IMR-90 (cell line): ENCODE measurements at regions not wholly inside any gene's neighbourhood (a gene's known extent, or its start where the extent isn't known, plus 50 kb on each side); places are given as distances from the start of the nearest gene placed in this dataset.

Experiments used
- ATAC-seq: fragments of 200-7000 bp; cut with Tn5 transposase; 2 replicates; pipeline ENCODE4 v1.9.1; 2020; ENCODE audit warnings: low read depth, mild to moderate bottlenecking, moderate library complexity
- BruUV-seq: library from RNA; stranded (reverse); fragments of 400-500 nt; replicated peaks from 2 replicates; lab custom pipeline; 2021; lab: Mats Ljungman, UMichigan
- CTCF ChIA-PET: fragments of 300-600 bp; formaldehyde crosslinking; extraction: SDS; loops from one replicate; lab custom pipeline; 2021; ENCODE audit warnings: antibody characterized with exemption; lab: Yijun Ruan, JAX
- POLR2A ChIA-PET: fragments of 300-600 bp; sonication (Branson Sonifier 250); formaldehyde crosslinking; loops from one replicate; lab custom pipeline; 2022; ENCODE audit warnings: antibody characterized with exemption; ENCODE audit not compliant: unreplicated experiment; lab: Charles Lee
- DNase-seq: peaks from one replicate; pipeline ENCODE4 v3.0.0; 2013
- H2AFZ ChIP-seq: replicated peaks from 2 replicates; pipeline ENCODE3; 2013; ENCODE audit warnings: low read length, mild to moderate bottlenecking; ENCODE audit not compliant: poor library complexity
- H2AK5ac ChIP-seq: 2 replicates; pipeline ENCODE4 v1.6.1; 2013; ENCODE audit warnings: low read depth, low read length, inconsistent platforms
- H2AK9ac ChIP-seq: replicated peaks from 2 replicates; pipeline ENCODE3; 2013; ENCODE audit warnings: mild to moderate bottlenecking, low read depth, low read length, moderate library complexity; ENCODE audit not compliant: poor library complexity
- H2BK120ac ChIP-seq: 2 replicates; pipeline ENCODE4 v1.6.1; 2013; ENCODE audit warnings: low read depth, low read length, inconsistent platforms
- H2BK15ac ChIP-seq: 3 replicates; pipeline ENCODE4 v1.6.1; 2013; ENCODE audit warnings: low read depth, low read length, inconsistent platforms
- H2BK20ac ChIP-seq: 2 replicates; pipeline ENCODE4 v1.6.1; 2013; ENCODE audit warnings: low read depth, mild to moderate bottlenecking, inconsistent platforms, low read length, moderate library complexity
- H2BK5ac ChIP-seq: 2 replicates; pipeline ENCODE4 v1.6.1; 2013; ENCODE audit warnings: mild to moderate bottlenecking, low read depth, low read length, inconsistent platforms; ENCODE audit not compliant: poor library complexity, severe bottlenecking
- H3K14ac ChIP-seq: replicated peaks from 2 replicates; pipeline ENCODE4 v1.6.1; 2013; ENCODE audit warnings: low read depth, low read length, inconsistent platforms
- H3K18ac ChIP-seq: 2 replicates; pipeline ENCODE4 v1.6.1; 2013; ENCODE audit warnings: low read depth, low read length, control low read depth
- H3K23ac ChIP-seq: 2 replicates; pipeline ENCODE4 v1.6.1; 2013; ENCODE audit warnings: low read depth, low read length, inconsistent platforms
- H3K27ac ChIP-seq: 2 replicates; pipeline ENCODE4 v1.5.1; 2013; ENCODE audit warnings: mild to moderate bottlenecking, control low read depth, low read length; ENCODE audit not compliant: insufficient read depth
- H3K27me3 ChIP-seq: 2 replicates; pipeline ENCODE4 v1.6.1; 2013; ENCODE audit warnings: low read length; ENCODE audit not compliant: control insufficient read depth, insufficient read depth
- H3K36me3 ChIP-seq: 2 replicates; pipeline ENCODE4 v1.6.1; 2013; ENCODE audit warnings: low read length, mixed read lengths; ENCODE audit not compliant: control insufficient read depth, insufficient read depth
- H3K4ac ChIP-seq: 2 replicates; pipeline ENCODE4 v1.6.1; 2013; ENCODE audit warnings: low read depth, low read length, inconsistent platforms
- H3K4me1 ChIP-seq: 2 replicates; pipeline ENCODE4 v1.6.1; 2013; ENCODE audit warnings: low read length, mixed read lengths; ENCODE audit not compliant: control insufficient read depth, insufficient read depth
- H3K4me2 ChIP-seq: 2 replicates; pipeline ENCODE4 v1.6.1; 2013; ENCODE audit warnings: low read depth, mild to moderate bottlenecking, control low read depth, low read length, moderate library complexity
- H3K4me3 ChIP-seq: 2 replicates; pipeline ENCODE4 v1.5.1; 2013; ENCODE audit warnings: low read depth, mild to moderate bottlenecking, control low read depth, low read length, moderate library complexity; ENCODE audit not compliant: insufficient read depth
- H3K56ac ChIP-seq: 2 replicates; pipeline ENCODE4 v1.6.1; 2013; ENCODE audit warnings: low read length, inconsistent platforms; ENCODE audit not compliant: insufficient read depth; ENCODE audit errors: extremely low read depth
- H3K79me1 ChIP-seq, 2 experiments: 2 replicates each; pipeline ENCODE4 v1.6.1; 2013; ENCODE audit warnings: low read length in 2 of 2, inconsistent platforms in 1 of 2, low read depth in 1 of 2
- H3K9ac ChIP-seq: 2 replicates; pipeline ENCODE4 v1.6.1; 2013; ENCODE audit warnings: low read depth, low read length, control low read depth
- H3K9me1 ChIP-seq: 2 replicates; pipeline ENCODE4 v1.6.1; 2013; ENCODE audit warnings: low read length, inconsistent platforms; ENCODE audit not compliant: insufficient read depth
- H3K9me3 ChIP-seq: 2 replicates; pipeline ENCODE4 v1.6.1; 2013; ENCODE audit warnings: low read length; ENCODE audit not compliant: control insufficient read depth, insufficient read depth
- H4K20me1 ChIP-seq: 2 replicates; pipeline ENCODE4 v1.6.1; 2013; ENCODE audit warnings: low read length, inconsistent platforms; ENCODE audit not compliant: insufficient read depth
- H4K5ac ChIP-seq: 2 replicates; pipeline ENCODE4 v1.6.1; 2013; ENCODE audit warnings: mild to moderate bottlenecking, low read depth, low read length, control low read depth
- H4K8ac ChIP-seq, 2 experiments: 2 replicates each; pipeline ENCODE4 v1.6.1; 2013; ENCODE audit warnings: low read depth in 2 of 2, low read length in 2 of 2, control low read depth in 1 of 2, inconsistent platforms in 1 of 2
- H4K91ac ChIP-seq: 2 replicates; pipeline ENCODE4 v1.6.1; 2013; ENCODE audit warnings: low read depth, low read length, inconsistent platforms; ENCODE audit not compliant: insufficient read depth
- BHLHE40 ChIP-seq: fragments of 150-350 bp; IDR thresholded peaks from 2 replicates; pipeline ENCODE4 v1.6.1; 2016; ENCODE audit warnings: mild to moderate bottlenecking, low read depth, low read length
- CEBPB ChIP-seq: IDR thresholded peaks from 2 replicates; pipeline ENCODE4 v1.6.1; 2012; ENCODE audit warnings: low read depth, low read length, improper control_type of control experiment
- CHD1 ChIP-seq: IDR thresholded peaks from 2 replicates; pipeline ENCODE4 v1.6.1; 2012; ENCODE audit warnings: low read depth, low read length, improper control_type of control experiment
- CTCF ChIP-seq: conservative IDR thresholded peaks from 2 replicates; pipeline ENCODE4 v1.5.1; 2012; ENCODE audit warnings: mild to moderate bottlenecking, low read depth, low read length, improper control_type of control experiment
- ELK1 ChIP-seq: fragments of 150-350 bp; IDR thresholded peaks from 2 replicates; pipeline ENCODE4 v1.6.1; 2016; ENCODE audit warnings: low read depth, mild to moderate bottlenecking, low read length, moderate library complexity, borderline replicate concordance
- FOS ChIP-seq: fragments of 150-350 bp; IDR thresholded peaks from 2 replicates; pipeline ENCODE4 v1.6.1; 2016; ENCODE audit warnings: low read depth, low read length
- MAFK ChIP-seq: IDR thresholded peaks from 2 replicates; pipeline ENCODE4 v1.6.1; 2012; ENCODE audit warnings: low read depth, low read length, improper control_type of control experiment
- MAZ ChIP-seq: IDR thresholded peaks from 2 replicates; pipeline ENCODE4 v1.6.1; 2012; ENCODE audit warnings: low read depth, mild to moderate bottlenecking, low read length, improper control_type of control experiment, moderate library complexity, borderline replicate concordance
- MXI1 ChIP-seq: IDR thresholded peaks from 2 replicates; pipeline ENCODE4 v1.6.1; 2012; ENCODE audit warnings: low read depth, mild to moderate bottlenecking, low read length, moderate library complexity, borderline replicate concordance
- NFE2L2 ChIP-seq: fragments of 150-350 bp; IDR thresholded peaks from 2 replicates; pipeline ENCODE4 v1.6.1; 2016; ENCODE audit warnings: low read depth, mild to moderate bottlenecking, low read length
- POLR2A ChIP-seq: IDR thresholded peaks from 2 replicates; pipeline ENCODE4 v1.6.1; 2012; ENCODE audit warnings: mild to moderate bottlenecking, low read depth, low read length
- RAD21 ChIP-seq: IDR thresholded peaks from 2 replicates; pipeline ENCODE4 v1.6.1; 2012; ENCODE audit warnings: low read length, improper control_type of control experiment
- RCOR1 ChIP-seq: IDR thresholded peaks from 2 replicates; pipeline ENCODE4 v1.6.1; 2012; ENCODE audit warnings: mild to moderate bottlenecking, low read length, improper control_type of control experiment; ENCODE audit not compliant: insufficient replicate concordance
- RFX5 ChIP-seq: IDR thresholded peaks from 2 replicates; pipeline ENCODE4 v1.8.0; 2012; ENCODE audit warnings: low read depth, mild to moderate bottlenecking, low read length, moderate library complexity
- SMC3 ChIP-seq: fragments of 150-350 bp; IDR thresholded peaks from 2 replicates; pipeline ENCODE4 v1.6.1; 2016; ENCODE audit warnings: low read depth, mild to moderate bottlenecking, antibody characterized with exemption, low read length, moderate library complexity
- USF2 ChIP-seq: fragments of 150-350 bp; IDR thresholded peaks from 2 replicates; pipeline ENCODE4 v1.6.1; 2017; ENCODE audit warnings: mild to moderate bottlenecking, antibody characterized with exemption, low read length, low read depth
- WGBS, 2 experiments: methylation state at CpG; one replicate each; pipeline versions ENCODE4 v1.1.5 to v1.1.7; 2013; ENCODE audit warnings: missing lambda C conversion rate in 2 of 2; ENCODE audit not compliant: insufficient read length in 1 of 2; ENCODE audit errors: extremely low coverage in 2 of 2; 5-methylcytosine and 5-hydroxymethylcytosine counted together
- dilution Hi-C: fragments of 300-500 bp; cut with HindIII; formaldehyde crosslinking; loops from one replicate; pipeline ENCODE4 v1.14.3; 2018; ENCODE audit warnings: low sequenced_read_pairs; ENCODE audit not compliant: unreplicated experiment
- in situ Hi-C: fragments of 300-500 bp; cut with MboI; formaldehyde crosslinking; loops from 3 replicates; pipeline ENCODE4 v1.14.3; 2019; ENCODE audit warnings: low sequenced_read_pairs, inconsistent platforms, mixed read lengths
- intact Hi-C: fragments of 100-400 bp; cut with micrococcal nuclease; formaldehyde crosslinking; loops from 2 replicates; pipeline ENCODE4 v1.10.0; 2022

GRCh38 chr14:105968291-105968690, 441.9 kb downstream of the TMEM121 start:
- WGBS, 2 experiments, result 45% methylated on average over 4 of the region's 11 CpGs; no CpG with 5 or more reads in 1 of the 2 experiments
- H3K56ac ChIP-seq, result no peak overlapping the region
- no peaks in the 10 kb centered on the region for H3K79me1 ChIP-seq
- no peak overlapping the region for H4K5ac ChIP-seq
- no peak overlapping the region for H3K9ac ChIP-seq
- dilution Hi-C loops (no loop called here), intact Hi-C loops (no loop called here), in situ Hi-C loops (no loop called here)
- H4K20me1 ChIP-seq, result no peaks in the 10 kb centered on the region
- H3K4me1 ChIP-seq, result no peaks in the 10 kb centered on the region
- CTCF ChIA-PET, result no interaction called here
- no peak overlapping the region for H4K8ac ChIP-seq
- no peak overlapping the region for H3K27ac ChIP-seq
- H3K18ac ChIP-seq, result no peak overlapping the region
- H3K9me3 ChIP-seq, result peaks cover 24% of the 10 kb centered on the region
- H3K36me3 ChIP-seq, result no peaks in the 10 kb centered on the region
- no peak overlapping the region for H2BK5ac ChIP-seq
- H3K4me2 ChIP-seq, result no peak overlapping the region
- ATAC-seq, result no peak
- no peak overlapping the region for H4K91ac ChIP-seq
- BruUV-seq, result no TSS peak
- H3K4me3 ChIP-seq, result no peak overlapping the region
- no peak overlapping the region for H2AK5ac ChIP-seq
- POLR2A ChIA-PET, result no interaction called here
- no peak overlapping the region for H2BK20ac ChIP-seq
- TF ChIP-seq RAD21 (no peak), ELK1 (no peak), CTCF (no peak), NFE2L2 (no peak), MAZ (no peak), RFX5 (no peak), USF2 (no peak), POLR2A (no peak), CEBPB (no peak), CHD1 (no peak), RCOR1 (no peak), SMC3 (no peak), BHLHE40 (no peak), MXI1 (no peak), FOS (no peak), MAFK (no peak)
- H3K23ac ChIP-seq, result no peak overlapping the region
- H3K14ac ChIP-seq, result no peak overlapping the region
- H3K27me3 ChIP-seq, result no peaks in the 10 kb centered on the region
- H3K9me1 ChIP-seq, result no peaks in the 10 kb centered on the region
- H2AFZ ChIP-seq, result no peak overlapping the region
- no peak overlapping the region for H2AK9ac ChIP-seq
- no peak for DNase-seq
- H3K4ac ChIP-seq, result no peak overlapping the region
- H2BK120ac ChIP-seq, result no peak overlapping the region
- no peak overlapping the region for H2BK15ac ChIP-seq
